NCI-H524 treated with DMSO at 0.1 percent for 48 hours (cell line): ENCODE measurements at regions not wholly inside any gene's neighbourhood (a gene's known extent, or its start where the extent isn't known, plus 50 kb on each side); places are given as distances from the start of the nearest gene placed in this dataset.
"Not testable (repeated sequence)": the region's sequence is repeated elsewhere in the genome, so short reads cannot be mapped to it uniquely, and the experiment has no call there.

Source experiments
- DNase-seq: peaks from one replicate; lab custom pipeline; 2025; lab: John Stamatoyannopoulos, UW

GRCh38 chr9:89674667-89675057, 69.8 kb downstream of the GADD45G start:
- DNase-seq = no peak

GRCh38 chr9:89675058-89675742, 70.4 kb downstream of the GADD45G start:
- DNase-seq = no peak

GRCh38 chr9:89676281-89676680, 71.5 kb downstream of the GADD45G start:
- no peak for DNase-seq

DNA sequence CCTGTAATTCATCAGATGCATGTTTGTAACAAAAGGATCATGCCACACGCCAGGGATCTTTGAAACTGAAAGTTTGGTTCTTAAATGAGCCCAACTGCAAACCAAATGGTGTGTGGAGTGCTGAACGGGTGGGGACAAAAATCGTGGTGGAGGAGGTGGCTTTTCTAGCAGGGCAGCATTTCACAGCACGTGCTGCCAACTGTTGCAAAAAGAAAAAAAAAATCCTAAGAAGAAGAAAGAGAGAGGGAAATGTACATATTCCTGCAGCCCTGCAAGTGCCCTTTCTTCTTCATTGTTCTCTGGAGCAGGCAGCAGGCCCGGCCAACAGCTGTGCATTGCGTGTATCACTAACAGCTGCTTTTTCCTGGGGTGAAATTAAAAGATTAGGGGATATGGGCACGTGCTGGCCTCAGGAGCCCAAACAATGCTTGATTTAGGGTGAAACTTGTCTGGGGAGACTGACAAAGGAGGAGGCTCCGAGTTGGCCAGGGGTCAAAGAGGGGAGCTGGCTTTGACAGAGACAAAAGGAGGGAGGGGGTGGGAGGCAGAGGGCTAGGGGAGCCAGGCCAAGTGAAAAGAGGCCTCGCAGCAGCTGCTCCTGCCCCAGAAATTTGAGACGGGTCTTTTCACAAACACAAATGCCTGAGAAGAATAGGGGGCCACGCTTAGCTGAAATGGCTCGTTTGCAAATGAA, 73.0 kb downstream of the GADD45G start:
- no peak for DNase-seq

DNA sequence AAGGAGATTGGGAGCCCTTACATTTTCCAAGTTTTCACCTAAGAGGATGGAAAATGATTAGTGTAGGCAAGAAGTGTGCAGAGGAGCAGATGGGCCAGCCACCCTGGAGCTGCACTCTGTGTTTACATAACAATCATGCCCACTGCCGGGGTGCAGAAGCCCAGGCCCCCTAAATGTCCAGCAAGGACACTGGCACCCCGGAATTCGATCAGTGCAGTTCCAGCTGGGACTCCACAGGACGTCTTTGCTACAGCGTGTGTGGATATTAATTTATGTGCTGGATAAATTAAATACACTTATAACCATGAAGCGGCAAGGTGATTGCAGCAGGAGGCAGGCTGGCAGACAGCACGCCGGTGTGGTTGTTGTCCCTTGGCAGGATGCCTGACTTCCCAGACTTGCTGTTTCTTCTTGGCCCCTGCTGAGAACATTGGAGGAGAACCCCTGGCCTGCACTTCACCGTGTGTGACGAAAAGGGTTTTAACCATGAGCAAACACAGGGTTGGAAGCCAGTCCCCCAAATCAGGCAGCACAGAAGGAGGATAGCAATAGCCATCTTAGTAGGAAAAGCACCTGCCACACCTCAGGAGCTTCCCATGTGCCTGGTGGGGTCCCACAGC, 73.7 kb downstream of the GADD45G start:
- no peak for DNase-seq

GRCh38 chr9:89679016-89679415, 74.2 kb downstream of the GADD45G start:
- DNase-seq = no peak

- DNase-seq = no peak
Observed at GRCh38 chr9:89679581-89679980, 74.8 kb downstream of the GADD45G start.

GRCh38 chr9:89680547-89681467, 76.0 kb downstream of the GADD45G start:
- no peak for DNase-seq

DNA sequence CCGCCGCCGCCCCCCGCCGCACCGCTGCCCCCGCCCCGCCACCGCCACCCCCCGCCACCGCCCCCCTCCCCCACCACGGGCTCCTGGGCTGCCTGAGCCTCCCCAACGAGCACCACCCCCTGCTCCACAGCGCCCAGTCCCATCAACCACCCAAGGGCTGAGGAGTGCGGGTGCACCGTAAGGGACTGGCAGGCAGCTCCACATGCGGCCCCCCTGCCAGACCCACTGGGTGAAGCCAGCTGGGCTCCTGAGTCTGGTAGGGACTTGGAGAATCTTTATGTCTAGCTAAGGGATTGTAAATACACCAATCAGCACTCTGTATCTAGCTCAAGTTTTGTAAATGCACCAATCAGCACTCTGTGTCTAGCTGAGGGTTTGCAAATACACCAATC, 76.7 kb downstream of the GADD45G start:
- DNase-seq = not testable (repeated sequence)

DNA sequence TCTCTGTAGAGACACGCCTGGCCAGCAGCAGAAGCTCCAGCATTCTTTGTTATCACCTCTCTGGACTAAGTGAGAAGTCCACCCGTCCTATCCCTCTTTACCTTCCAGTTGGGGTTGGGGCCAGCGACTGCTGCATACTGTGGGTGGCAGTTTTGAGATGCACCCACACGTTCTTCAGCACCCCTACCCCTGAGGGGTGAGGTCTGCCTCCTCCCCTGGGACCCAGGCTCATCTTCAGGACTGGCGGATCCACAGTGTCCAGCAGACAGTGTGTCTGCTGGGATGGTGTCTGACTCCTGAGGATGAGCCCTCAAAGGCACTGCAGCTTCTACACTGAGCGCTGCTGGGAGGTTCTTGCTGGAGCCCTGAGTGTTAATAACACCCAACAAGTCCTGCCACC, 78.8 kb downstream of the GADD45G start:
- DNase-seq = no peak

GRCh38 chr9:89684218-89684617, 79.4 kb downstream of the GADD45G start:
- DNase-seq = no peak

- DNase-seq = no peak
Observed at GRCh38 chr9:89684912-89685636, 80.3 kb downstream of the GADD45G start.

DNA sequence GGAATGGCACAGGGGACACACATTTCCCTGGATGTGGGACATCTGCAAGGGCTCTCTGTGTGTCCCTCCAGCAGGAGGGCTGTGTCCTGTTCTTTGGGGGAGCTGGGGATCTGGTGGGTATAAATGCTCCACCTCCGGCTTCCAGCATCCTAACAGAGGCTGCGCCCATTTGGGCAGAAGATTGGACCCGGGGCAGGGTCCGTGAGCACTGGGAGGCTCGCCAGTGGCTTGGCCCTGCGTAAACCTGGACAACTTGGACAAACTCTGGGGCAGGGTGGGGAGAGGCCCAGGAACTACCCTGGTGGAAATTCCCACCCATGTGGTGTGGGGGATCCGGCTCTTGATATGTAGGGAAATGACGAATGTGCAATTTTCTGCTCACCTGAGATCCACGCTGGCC, 80.9 kb downstream of the GADD45G start:
- DNase-seq = no peak

- DNase-seq = no peak
Observed at GRCh38 chr9:89686126-89686525, 81.3 kb downstream of the GADD45G start.

DNA sequence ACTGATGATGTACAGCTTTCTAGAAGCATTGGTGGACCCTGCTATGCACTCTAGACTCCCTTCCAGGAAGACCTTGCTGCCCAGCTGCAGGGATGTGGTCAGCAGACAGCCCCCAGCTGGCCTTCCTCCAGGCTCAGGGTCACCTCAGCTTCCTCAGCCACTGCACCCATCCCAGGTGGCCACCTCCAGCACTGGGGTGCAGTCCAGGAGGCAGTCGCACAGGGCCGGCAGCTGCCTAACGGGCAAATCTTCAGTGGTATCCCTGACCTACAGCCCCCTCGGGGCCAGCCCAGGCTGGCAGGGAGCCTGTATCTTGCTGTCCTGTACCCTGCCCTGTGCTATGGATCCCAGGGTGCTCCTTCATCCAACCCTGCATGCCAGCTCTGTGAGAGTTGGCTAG, 81.8 kb downstream of the GADD45G start:
- no peak for DNase-seq

DNA sequence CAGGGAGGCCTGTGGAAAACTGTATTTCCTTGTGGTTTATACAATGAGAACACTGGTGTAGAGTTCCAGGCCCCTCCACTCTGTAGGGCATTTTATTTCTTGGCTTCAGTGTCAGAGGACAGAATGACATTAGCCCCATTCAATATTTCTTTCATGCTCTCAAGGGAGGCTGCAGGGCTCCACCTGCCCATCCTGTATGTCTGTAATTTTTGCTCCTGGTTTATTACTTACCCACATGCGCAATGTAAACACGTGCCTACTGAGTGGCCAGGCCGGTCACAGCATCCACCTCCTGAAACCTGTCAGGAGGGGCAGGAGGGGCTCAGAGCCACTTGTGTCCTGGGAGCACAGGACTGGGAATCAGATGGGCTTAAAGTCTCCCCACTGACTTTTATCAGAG, 82.4 kb downstream of the GADD45G start:
- DNase-seq = no peak

DNA sequence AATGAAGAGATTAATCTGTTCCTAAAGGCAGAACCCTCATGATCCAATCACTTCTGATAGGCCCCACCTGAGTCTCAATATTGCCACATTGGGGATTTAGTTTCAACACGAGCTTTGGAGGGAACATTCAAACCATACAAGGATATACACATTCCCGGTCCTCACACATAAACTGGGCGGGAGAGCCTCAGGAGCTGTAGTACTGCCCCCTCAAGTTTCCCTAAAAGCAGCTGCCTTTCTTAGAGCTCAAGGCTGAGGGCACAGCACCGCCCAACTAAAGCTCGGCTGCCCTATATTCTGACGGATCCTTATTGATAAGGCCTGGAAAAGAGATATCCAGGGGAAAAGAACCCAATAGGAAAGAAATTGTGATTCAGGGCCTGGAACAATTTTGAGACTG, 83.0 kb downstream of the GADD45G start:
- no peak for DNase-seq

GRCh38 chr9:89689321-89689720, 84.5 kb downstream of the GADD45G start:
- not testable (repeated sequence) for DNase-seq

DNA sequence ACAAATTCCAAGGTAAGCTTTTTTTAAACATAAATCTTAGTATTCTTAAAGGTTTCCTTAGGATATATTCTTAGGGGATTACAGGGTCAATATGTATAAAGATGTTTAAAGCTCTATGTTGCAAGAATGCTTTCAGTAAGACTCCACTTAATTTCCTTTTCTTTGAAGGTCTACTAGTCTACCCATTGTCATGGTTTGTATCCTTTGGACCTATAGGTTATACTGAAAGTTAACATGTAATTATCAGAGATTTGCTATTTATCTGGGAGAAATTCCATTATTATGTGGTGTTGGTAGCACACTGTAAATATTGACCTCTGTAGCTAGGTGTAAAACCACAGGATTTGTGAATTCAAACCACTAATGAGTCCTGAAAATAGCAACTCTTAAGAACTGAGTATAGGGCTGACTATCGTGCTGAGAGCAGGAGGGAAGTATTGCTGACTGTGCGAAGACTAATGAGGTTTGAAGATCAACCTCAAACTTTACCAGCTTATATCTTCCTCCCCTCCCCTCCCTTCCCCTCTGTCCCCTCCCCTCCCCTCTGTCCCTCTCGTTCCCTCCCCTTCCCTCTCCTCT, 85.6 kb downstream of the GADD45G start:
- DNase-seq = no peak

- peak; percentile 28 for DNase-seq
Observed at GRCh38 chr9:89695441-89695891, 90.7 kb downstream of the GADD45G start.

GRCh38 chr9:89695979-89696378, 91.2 kb downstream of the GADD45G start:
- not testable (repeated sequence) for DNase-seq
